DMS153 treated with DMSO at 0.1 percent for 48 hours (cell line): ENCODE measurements at regions not wholly inside any gene's neighbourhood (a gene's known extent, or its start where the extent isn't known, plus 50 kb on each side); places are given as distances from the start of the nearest gene placed in this dataset.
"Not testable (repeated sequence)": the region's sequence is repeated elsewhere in the genome, so short reads cannot be mapped to it uniquely, and the experiment has no call there.

ENCODE experiments used
- DNase-seq: peaks from one replicate; lab custom pipeline; 2025; ENCODE audit not compliant: unreplicated experiment; lab: John Stamatoyannopoulos, UW

DNA sequence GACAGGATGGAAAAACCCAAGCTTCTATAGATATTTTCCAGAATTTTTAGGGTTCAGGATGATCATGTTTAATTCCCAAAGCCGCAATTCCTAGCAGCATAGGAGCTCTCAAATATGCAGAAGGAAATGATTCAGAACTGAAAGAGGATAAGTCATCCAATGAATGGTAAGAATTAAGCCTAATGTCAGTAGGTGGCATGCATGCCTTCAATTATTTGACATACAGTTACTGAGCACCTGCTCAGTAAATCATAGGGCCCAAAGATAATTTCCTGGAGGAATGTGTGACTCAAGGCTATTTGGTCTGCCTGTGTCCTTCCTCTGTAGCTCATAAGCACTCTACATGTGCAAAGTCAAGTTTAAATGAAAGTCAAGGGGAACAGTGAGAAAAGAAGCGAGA lies 116.8 kb upstream of the SLC38A4 start:
- DNase-seq, result no peak

DNA sequence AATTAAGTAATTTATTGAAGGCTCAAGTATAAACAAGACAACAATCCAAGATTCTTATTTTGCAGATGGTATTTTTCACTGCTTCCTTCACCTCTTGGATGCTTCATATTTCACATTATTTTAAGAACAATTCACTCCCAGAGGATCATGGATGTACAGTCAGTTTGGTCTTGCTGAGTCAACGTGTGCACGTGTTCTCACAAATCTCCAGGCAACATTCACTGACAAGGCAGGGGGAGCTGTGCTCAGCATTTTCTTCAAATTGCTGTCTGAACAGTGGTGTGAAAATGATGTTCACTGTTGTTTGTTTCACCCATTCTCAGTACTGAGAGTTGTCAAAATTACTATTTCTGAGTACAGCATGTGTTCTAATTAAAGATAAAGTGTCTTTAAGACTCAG lies 118.3 kb upstream of the SLC38A4 start:
- DNase-seq, result no peak

DNA sequence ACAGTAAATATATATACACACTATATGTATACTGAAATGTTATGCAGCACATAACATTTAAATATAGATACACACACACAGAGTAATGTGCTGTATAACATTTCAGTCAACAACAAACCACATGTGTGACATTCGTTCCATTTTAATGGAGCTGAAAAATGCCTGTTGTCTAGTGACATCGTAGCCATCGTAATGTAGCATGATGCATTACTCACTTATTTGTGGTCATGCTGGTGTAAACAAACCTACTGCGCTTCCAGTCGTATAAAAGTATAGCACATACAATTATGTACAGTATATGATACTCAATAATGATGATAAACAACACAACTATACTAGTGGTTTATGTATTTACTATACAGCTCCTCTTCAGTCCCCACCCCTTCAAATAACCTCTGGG lies 119.0 kb upstream of the SLC38A4 start:
- DNase-seq, result no peak

DNA sequence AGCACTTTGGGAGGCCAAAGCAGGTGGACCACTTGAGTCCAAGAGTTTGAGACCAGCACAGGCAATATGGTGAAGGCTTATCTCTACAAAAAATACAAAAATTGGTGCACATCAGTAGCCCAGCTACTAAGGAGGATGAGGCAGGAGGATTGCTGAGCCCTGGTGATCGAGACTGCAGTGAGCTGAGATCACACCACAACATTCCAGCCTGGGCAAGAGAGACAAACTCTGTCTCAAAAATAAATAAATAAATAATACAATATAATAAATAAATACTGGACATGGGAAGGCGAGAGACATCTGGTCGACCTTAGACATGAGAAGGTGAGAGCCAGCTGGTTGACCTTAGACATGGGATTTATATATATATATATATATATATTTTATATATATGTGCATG lies 119.8 kb upstream of the SLC38A4 start:
- no peak for DNase-seq

DNA sequence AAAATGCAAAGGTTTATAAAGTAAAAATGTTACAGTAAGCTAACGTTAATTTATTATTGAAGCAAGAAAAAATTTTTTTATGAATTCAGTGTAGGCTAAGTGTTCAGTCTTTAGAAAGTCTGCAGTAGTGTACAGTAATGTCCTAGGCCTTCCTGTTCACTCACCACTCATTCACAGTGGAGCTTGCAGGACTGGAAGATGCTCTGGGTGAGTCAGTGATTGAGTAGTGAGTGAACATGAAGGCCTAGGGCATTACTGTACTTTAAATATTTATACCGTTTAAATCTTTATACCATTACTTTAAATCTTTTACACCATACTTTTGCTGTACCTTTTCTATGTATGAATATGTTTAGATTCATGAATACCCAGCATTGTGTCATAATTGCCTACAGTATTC lies 120.3 kb upstream of the SLC38A4 start:
- DNase-seq, result no peak

DNA sequence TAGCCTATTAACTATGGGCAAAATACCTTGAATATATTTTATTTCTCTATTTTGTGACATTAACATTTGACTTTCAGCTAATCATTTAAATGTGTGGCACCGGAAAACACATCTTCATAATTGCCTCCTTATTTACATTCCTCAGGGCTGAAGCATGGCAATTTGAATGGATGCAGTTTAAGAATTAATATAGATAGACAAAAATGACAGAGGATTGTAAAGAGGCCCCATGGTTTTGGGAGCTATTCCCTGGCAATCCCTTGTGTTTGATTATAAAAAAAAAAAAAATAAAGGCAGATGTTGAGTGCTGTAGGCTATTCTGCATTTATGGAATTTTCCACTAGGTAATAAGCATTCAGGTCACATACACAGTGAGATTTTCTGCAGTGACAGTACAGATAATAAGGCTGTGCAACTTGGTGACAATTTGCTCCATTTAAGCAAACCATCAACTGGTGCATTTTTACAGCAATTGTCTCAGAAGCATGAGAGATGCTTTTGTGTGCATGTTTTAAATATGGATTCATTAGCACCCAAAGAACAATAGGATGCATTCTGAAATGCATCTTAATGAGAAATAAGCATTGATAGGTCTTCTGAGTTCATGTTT lies 123.2 kb upstream of the SLC38A4 start:
- DNase-seq, result no peak

DNA sequence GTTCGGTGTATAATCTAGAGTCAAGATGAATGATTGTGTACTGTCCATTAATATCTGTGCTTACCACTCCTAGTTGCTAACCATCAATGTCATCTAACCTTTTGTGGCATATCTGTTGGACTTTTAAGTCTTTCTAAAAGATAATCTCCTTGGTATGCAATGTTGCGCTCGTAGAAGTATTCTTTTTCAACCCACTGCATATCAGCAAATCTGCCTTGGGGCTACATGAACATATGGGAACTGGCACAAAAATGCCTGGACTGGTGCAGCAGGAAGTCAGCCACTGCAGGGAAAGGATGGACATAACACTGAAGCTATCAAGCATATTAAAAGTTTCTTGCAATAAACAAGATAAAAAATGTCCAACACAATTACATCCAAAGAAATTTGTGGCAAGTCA lies 124.3 kb upstream of the SLC38A4 start:
- DNase-seq, result no peak

DNA sequence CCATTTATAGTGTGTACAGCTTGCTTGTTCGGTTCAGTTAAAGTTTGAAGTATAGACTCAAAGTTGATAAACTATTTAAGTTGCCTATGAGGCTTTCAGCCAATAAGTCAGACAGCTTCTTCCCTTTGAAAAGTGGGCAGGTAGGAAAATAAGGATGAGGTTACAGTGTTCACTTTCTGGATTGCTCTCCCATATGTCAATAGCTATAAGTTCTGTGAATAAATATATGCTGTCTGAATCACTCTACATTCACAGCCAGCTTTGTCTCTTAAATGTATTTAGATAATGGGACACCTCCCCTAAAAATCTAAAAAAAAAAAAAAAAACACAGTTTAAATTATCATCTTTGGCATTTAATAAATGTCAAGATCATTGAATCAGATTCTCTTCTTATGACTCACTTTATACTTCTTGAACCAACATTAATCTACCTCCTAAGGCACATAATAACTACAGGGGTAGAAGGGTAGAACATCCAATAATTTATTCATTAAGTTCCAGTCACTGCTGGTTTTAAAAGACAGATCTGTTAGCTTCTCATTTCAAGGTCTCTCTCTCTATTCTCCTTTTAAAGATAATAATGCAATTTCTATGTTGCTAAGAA lies 126.4 kb upstream of the PCED1B start:
- DNase-seq, result no peak

DNA sequence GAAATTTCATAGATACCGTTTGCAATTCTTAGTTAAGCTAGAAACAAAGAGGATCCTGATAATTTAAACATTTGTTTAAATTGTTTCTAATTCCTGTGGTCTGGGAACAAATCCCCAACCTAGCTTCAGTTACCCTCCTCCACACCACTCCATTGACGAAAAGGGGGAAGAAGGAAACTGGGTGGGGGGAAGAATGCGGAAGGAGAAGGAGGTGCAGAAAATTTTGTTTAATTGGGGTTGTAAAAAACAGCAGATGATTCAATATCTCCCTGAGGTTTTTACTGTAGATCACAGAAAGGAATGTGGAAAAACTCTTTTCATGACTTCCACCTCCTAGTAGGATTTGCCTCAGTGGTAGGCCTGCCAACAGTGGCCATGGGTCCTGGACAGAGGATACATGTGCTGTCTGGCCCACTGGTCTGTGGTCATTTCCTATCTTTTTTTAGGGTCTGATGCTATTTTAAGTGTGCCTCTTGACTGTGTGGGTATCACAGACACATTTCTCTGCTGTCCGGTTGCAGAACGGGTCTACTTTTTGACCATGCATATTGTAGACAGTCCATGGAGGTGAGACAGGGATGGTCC lies 122.9 kb upstream of the PCED1B start:
- DNase-seq, result no peak

DNA sequence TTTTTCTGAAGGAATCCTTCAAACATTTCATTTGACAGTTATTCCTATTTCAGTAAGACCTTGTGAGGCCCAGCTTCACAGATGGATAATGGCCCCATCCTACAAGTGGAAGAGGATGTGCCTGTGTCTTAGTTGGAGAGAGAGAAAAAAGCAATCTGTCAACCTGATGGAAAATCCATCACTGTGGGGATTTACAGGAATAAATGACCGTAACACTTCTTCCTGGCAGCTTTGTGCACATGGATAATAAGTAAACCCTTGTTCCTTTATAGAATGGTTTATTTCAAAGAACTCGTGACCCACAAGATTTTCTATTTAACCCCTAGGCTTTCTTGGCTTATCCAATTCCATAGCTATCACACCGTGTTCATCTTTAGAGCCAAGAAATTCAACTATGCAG lies 121.4 kb upstream of the PCED1B start:
- no peak for DNase-seq

DNA sequence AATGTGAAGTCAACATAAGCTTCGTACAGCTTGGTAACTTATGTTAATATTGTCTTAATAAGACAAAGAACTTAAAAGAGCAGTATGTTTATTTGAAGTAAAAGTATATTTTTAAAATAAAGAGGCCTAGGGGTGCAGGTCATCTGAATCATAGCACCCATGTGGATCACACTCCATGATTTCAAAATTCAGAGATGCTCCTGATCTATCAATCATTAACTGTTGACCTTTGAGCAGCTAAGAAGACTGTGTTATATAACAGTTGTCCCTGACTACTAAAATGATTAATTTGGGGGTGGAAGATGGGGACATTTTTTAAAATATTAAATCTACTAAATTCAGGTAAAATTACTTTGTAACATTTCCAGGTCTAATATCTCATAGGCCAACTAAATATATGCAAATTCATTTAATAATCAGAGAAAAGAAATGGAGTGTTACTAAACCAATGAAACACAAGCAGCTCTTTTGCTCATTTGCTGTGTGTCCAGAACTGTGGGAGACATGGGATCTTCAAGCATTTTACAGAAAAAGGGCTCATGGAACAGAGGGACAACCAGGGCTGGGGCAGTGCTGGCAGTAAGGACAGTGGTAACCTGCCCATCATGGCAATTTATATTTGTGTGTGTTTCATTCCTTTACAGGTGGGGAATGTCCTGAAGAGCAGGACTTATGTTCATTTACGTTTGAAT lies 120.7 kb upstream of the PCED1B start:
- no peak for DNase-seq

DNA sequence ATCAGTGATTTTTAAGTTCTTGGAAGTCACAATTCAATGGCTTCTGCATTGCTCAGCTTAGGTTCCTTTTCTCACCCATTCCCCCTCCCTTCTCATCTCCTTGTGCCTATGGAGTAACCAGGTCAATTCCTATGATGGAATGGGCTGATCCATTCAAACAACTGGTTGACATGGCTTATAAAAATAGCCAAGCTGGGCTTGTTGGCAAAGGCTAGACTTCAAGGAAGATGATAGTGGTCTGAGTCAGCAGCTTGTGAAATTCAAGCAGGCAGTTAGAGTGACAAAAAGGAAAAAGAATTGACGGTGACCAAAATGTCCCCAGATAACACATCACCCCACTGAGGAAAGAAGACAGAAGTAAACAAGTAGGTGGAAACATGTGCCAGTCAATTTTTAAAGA lies 119.9 kb upstream of the PCED1B start:
- DNase-seq, result no peak

DNA sequence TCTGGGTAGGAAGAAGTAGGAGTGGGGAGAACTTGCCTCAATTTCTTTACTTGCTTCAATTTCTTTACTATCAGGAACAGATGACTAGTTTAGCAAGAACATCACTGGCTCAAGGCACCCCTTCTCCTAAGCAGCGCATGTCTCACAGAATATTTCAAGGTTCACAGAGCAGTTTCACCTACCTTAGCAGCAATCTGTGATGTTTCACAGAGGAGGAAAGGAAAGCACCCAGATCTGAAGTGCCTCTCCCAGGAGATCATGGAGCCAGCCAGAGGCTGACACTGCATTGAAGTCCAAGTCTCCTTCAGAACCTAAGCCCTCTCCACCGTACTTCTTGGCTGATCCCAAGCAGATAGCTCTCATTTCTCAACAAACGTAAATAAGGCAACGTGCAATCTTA lies 118.7 kb upstream of the PCED1B start:
- no peak for DNase-seq

DNA sequence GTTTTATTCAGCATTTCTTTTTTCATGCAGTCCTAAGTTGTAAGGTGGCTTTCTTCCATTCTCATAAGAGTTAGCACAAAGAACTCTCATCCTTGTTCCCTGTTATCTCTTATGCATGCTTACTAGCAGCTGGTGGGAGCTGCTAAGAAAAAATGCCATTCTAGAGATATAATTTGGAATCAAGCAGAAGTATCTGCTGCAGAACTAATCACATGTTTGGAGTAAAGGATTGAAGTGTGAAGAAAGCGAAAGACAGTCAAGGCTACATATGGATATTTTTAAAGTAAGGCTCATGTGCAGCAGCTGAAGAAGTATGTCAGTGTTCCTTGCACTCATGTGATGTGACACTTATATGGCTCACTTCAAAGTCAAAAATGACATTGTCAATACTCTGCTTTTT lies 116.2 kb upstream of the PCED1B start:
- no peak for DNase-seq

DNA sequence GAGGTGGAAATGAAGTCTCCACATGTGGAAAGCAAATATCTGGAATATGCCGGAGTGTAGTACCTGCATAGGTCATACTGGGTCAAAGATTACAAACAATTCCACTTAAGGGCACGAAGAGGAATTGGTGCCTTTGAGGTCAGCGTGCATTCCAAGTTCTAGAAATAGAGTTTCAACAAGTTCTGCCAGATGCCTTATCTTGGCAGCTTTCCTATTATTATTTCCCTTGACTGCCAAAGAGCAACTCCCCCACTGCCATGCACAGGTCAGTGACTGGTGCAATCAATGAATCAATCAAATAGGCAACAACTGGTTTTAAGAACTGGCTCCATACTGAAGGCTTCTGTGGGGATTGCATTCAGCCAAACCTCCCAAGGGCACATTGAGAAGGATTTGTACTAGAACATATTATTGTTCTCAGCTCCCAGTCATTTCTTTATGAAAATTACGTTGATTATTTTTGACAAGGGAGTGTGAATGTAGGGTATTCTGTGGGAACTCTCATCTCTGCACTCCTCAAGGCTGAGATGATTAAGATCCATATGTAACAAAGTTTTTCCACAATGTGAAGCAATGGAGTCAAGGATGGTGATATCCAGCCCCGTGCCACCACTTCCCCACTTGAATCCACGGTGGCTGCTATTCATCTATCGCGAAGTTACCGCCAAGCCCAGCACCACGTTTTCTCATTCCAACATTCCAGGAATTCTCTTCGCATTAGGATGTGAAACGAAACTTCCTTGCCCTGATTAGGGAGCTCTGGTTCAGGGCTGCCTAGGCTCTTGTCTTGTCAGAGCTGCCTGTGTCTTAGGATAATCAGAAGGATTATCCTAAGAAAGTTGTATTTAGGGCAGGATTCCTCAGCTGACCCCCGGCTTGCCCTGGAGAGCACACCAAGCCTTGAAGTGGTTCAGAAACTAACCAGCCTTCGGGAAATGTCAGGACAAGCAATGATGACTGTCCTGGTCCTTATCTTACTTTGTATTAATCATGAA lies 115.1 kb upstream of the PCED1B start:
- DNase-seq, result no peak

DNA sequence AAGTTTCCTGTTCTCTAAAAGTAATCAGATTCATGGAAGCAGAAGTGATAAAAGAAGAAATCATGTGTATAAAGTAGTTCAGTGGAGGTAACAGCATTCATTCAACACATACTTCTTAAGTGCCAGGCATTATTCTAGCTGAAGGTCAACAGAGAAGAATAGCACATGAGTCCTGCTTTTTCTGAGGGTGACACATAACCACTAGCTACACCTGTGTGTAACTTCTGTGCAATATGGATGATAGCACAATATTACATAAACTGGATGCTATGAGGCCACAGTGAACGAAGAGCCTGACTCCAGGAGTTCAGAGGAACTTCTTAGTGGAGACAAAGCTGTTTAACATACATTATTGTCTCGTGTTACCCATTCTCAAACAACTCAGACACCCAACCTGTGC lies 114.3 kb upstream of the PCED1B start:
- no peak for DNase-seq

DNA sequence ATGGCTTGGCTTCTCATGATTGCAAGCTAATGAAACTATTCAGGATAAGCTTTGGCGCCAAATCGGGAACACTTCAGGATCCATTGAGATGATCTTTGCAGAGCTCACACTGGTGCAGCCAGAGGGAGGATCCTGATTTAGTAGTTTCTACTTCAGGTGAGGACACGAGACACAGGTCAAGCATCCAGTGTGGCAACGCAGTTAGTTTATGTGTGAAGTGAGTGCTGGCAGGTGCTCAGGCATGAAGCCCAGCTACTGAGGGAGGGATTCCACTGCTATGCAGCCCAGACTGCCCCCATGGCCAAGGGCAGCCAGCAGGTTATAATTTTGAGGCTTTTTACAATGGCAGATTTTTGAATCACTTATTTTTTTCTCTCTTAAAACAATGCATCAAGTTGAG lies 113.5 kb upstream of the PCED1B start:
- DNase-seq, result no peak

DNA sequence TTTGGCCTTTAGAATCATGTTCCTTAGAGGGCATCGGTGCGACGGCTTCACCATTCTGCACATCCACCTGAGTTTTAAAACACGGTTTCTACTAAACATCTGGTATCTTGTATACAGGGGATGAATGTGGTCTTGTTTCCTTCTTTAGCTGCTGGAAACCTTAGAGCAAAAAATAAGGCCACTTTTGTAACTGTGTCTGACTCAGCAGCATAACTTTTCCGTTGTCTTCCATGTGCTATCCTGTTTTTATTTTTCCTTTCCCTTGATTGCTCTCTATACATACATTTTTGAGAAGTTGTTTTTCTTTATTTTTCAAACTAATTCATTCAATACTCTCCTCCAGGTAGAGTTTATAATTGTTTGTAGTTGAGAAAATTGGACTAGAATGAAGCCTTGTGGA lies 108.8 kb upstream of the PCED1B start:
- no peak for DNase-seq

DNA sequence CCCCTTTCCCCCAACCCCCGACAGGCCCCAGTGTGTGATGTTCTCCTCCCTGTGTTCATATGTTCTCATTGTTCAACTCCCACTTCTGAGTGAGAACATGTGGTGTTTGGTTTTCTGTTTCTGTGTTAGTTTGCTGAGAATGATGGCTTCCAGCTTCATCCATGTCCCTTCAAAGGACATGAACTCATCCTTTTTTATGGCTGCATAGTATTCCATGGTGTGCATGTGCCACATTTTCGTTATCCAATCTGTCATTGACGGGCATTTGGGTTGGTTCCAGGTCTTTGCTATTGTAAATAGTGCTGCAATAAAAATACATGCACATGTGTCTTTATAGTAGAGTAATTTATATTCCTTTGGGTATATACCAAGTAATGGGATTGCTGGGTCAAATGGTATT lies 105.5 kb upstream of the PCED1B start:
- not testable (repeated sequence) for DNase-seq

DNA sequence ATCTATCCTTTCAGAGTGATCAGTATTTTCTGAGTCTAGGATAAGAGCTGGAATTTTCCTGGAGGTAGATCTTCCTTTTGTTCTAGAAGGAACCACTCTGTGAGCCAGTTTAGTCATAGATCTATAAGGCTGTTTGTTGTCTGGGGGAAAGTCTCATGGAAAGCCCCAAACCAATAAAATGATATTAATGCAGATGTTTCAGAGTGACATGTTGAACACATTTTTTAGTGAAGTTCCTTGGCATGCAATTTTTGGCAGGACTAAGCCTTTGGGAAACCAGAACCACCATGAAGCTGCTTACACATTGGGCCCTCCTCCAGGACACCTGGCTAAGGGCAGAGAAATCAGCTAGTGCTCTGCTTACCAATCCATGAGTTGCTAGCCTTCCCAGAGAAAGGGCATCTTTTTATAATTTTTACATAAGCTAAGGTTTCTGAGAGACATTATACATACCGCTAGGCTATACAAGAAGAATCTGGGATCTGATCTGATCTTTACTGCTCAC lies 101.5 kb upstream of the PCED1B start:
- DNase-seq, result no peak

DNA sequence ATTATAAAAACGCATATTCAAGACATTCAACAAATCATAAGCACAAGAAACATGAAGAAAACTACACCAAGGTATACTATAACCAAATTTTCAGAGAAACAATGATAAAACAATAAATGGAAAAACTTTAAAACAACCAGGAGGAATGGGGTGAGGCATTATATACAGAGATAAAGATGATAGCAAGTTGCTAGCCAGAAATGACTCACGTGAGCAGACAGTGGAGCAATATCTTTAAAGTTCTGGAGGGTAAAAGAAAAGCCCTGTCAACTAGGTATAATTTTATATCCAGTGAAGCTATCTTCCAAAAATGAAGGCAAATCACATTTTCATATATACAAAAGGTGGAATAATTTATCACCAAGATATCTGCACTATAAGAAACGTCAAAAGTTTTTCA lies 97.8 kb upstream of the PCED1B start:
- DNase-seq, result no peak
